H9 (cell line): ENCODE measurements at regions not wholly inside any gene's neighbourhood (a gene's known extent, or its start where the extent isn't known, plus 50 kb on each side); places are given as distances from the start of the nearest gene placed in this dataset.

Experiments
- DNase-seq: peaks from one replicate; pipeline ENCODE4 v3.0.0-alpha.2; 2017
- H2AFZ ChIP-seq: one replicate; pipeline ENCODE4 v1.6.1; 2013; ENCODE audit warnings: mild to moderate bottlenecking, low read length, control low read depth, moderate library complexity
- H2AK5ac ChIP-seq: 2 replicates; pipeline ENCODE4 v1.6.1; 2013; ENCODE audit warnings: low read length, control low read depth, mixed read lengths; ENCODE audit not compliant: insufficient read length
- H2BK120ac ChIP-seq: one replicate; pipeline ENCODE4 v1.6.1; 2013; ENCODE audit warnings: low read depth, mild to moderate bottlenecking, low read length, control low read depth, inconsistent platforms; ENCODE audit not compliant: poor library complexity, severe bottlenecking
- H2BK12ac ChIP-seq: 2 replicates; pipeline ENCODE4 v1.6.1; 2013; ENCODE audit warnings: low read length, control low read depth, mixed read lengths, low read depth; ENCODE audit not compliant: insufficient read length
- H2BK15ac ChIP-seq: 2 replicates; pipeline ENCODE4 v1.6.1; 2013; ENCODE audit warnings: low read depth, low read length, control low read depth
- H2BK20ac ChIP-seq: one replicate; pipeline ENCODE4 v1.6.1; 2013; ENCODE audit warnings: low read depth, mild to moderate bottlenecking, low read length, control low read depth, inconsistent platforms; ENCODE audit not compliant: poor library complexity, severe bottlenecking
- H2BK5ac ChIP-seq: 2 replicates; pipeline ENCODE4 v1.6.1; 2013; ENCODE audit warnings: low read length, control low read depth, mixed read lengths; ENCODE audit not compliant: insufficient read length
- H3K14ac ChIP-seq: 2 replicates; pipeline ENCODE4 v1.6.1; 2013; ENCODE audit warnings: low read length, control low read depth; ENCODE audit not compliant: insufficient read depth
- H3K18ac ChIP-seq: 2 replicates; pipeline ENCODE4 v1.6.1; 2013; ENCODE audit warnings: low read depth, mild to moderate bottlenecking, mixed read lengths, low read length, control low read depth; ENCODE audit not compliant: insufficient read length
- H3K23ac ChIP-seq: 2 replicates; pipeline ENCODE4 v1.6.1; 2013; ENCODE audit warnings: low read length, control low read depth, mixed read lengths, low read depth; ENCODE audit not compliant: insufficient read length
- H3K23me2 ChIP-seq: 2 replicates; pipeline ENCODE4 v1.6.1; 2013; ENCODE audit warnings: low read depth, mild to moderate bottlenecking, mixed read lengths, low read length, control low read depth; ENCODE audit not compliant: insufficient read length, poor library complexity, severe bottlenecking
- H3K27ac ChIP-seq: 2 replicates; pipeline ENCODE4 v1.5.1; 2013; ENCODE audit warnings: low read length, control low read depth, mixed read lengths, low read depth; ENCODE audit not compliant: insufficient read length
- H3K27me3 ChIP-seq: 2 replicates; pipeline ENCODE4 v1.6.1; 2013; ENCODE audit warnings: low read length, control low read depth, inconsistent platforms; ENCODE audit not compliant: insufficient read depth
- H3K4ac ChIP-seq: 2 replicates; pipeline ENCODE4 v1.6.1; 2013; ENCODE audit warnings: low read depth, mild to moderate bottlenecking, control low read depth, inconsistent platforms, low read length, moderate library complexity
- H3K4me1 ChIP-seq: 2 replicates; pipeline ENCODE4 v1.6.1; 2013; ENCODE audit warnings: low read length, control low read depth, inconsistent platforms; ENCODE audit not compliant: insufficient read depth
- H3K4me2 ChIP-seq: 2 replicates; pipeline ENCODE4 v1.6.1; 2013; ENCODE audit warnings: low read length, control low read depth, mixed read lengths; ENCODE audit not compliant: insufficient read length, insufficient read depth
- H3K56ac ChIP-seq: 2 replicates; pipeline ENCODE4 v1.6.1; 2013; ENCODE audit warnings: low read depth, mild to moderate bottlenecking, mixed read lengths, low read length, control low read depth; ENCODE audit not compliant: insufficient read length
- H3K79me1 ChIP-seq: 2 replicates; pipeline ENCODE4 v1.6.1; 2013; ENCODE audit warnings: low read depth, mild to moderate bottlenecking, moderate library complexity, low read length, control low read depth, inconsistent platforms; ENCODE audit not compliant: insufficient read depth, poor library complexity, severe bottlenecking
- H3K79me2 ChIP-seq: 2 replicates; pipeline ENCODE4 v1.6.1; 2013; ENCODE audit warnings: low read length, control low read depth, inconsistent platforms; ENCODE audit not compliant: insufficient read depth
- H3K9ac ChIP-seq: 2 replicates; pipeline ENCODE4 v1.6.1; 2013; ENCODE audit warnings: low read length, control low read depth, mixed read lengths; ENCODE audit not compliant: insufficient read length; ENCODE audit errors: extremely low read depth
- H3K9me3 ChIP-seq: one replicate; pipeline ENCODE4 v1.6.1; 2013; ENCODE audit warnings: low read depth, low read length, inconsistent platforms; ENCODE audit not compliant: control insufficient read depth
- H3T11ph ChIP-seq: one replicate; pipeline ENCODE4 v1.6.1; 2013; ENCODE audit warnings: mild to moderate bottlenecking, low read length, control low read depth, inconsistent platforms
- H4K20me1 ChIP-seq: one replicate; pipeline ENCODE4 v1.6.1; 2013; ENCODE audit not compliant: control insufficient read depth, insufficient read length, insufficient read depth
- H4K5ac ChIP-seq: 2 replicates; pipeline ENCODE4 v1.6.1; 2013; ENCODE audit warnings: low read depth, mild to moderate bottlenecking, mixed read lengths, low read length, control low read depth; ENCODE audit not compliant: insufficient read length
- H4K8ac ChIP-seq: replicated peaks from 2 replicates; pipeline ENCODE4 v1.6.1; 2013; ENCODE audit warnings: low read length, control low read depth, mixed read lengths, low read depth; ENCODE audit not compliant: insufficient read length
- H4K91ac ChIP-seq: 2 replicates; pipeline ENCODE4 v1.6.1; 2013; ENCODE audit warnings: low read depth, mild to moderate bottlenecking, moderate library complexity, mixed read lengths, low read length, control low read depth; ENCODE audit not compliant: insufficient read length
- H3K27ac Mint-ChIP-seq, 3 experiments: 2 replicates in 2 of 3; 3 replicates in 1 of 3; pipeline ENCODE4 v1.8.0; 2020 to 2021; ENCODE audit warnings: mixed read lengths in 3 of 3, mild to moderate bottlenecking in 1 of 3, moderate library complexity in 1 of 3
- H3K27me3 Mint-ChIP-seq: 2 replicates; pipeline ENCODE4 v1.8.0; 2021; ENCODE audit warnings: low read depth, mild to moderate bottlenecking, moderate library complexity, mixed read lengths
- H3K36me3 Mint-ChIP-seq, 3 experiments: 2 replicates in 2 of 3; 3 replicates in 1 of 3; pipeline ENCODE4 v1.8.0; 2020 to 2021; ENCODE audit warnings: low read depth in 3 of 3, mixed read lengths in 3 of 3; ENCODE audit not compliant: insufficient read depth in 1 of 3
- H3K4me1 Mint-ChIP-seq, 2 experiments: 2 replicates each; pipeline ENCODE4 v1.8.0; 2020; ENCODE audit warnings: mixed read lengths in 2 of 2
- H3K4me3 Mint-ChIP-seq, 2 experiments: 2 replicates in 1 of 2; 3 replicates in 1 of 2; pipeline ENCODE4 v1.8.0; 2020 to 2021; ENCODE audit warnings: mild to moderate bottlenecking in 2 of 2, mixed read lengths in 2 of 2, moderate library complexity in 1 of 2
- H3K9me3 Mint-ChIP-seq, 2 experiments: 2 replicates in 1 of 2; 3 replicates in 1 of 2; pipeline ENCODE4 v1.8.0; 2020; ENCODE audit warnings: mild to moderate bottlenecking in 2 of 2, mixed read lengths in 2 of 2, moderate library complexity in 1 of 2
- WGBS: extraction: QIAGEN DNeasy Blood & Tissue Kit; methylation state at CpG from one replicate; pipeline ENCODE4 v1.1.7; 2013; ENCODE audit warnings: missing lambda C conversion rate, low lambda C conversion rate, mixed read lengths; ENCODE audit not compliant: insufficient read length; ENCODE audit errors: extremely low coverage; 5-methylcytosine and 5-hydroxymethylcytosine counted together
- TF ChIP-seq, protein P1 (sequence below): fragments of 200-600 bp; sonication (generic); conservative IDR thresholded peaks from 3 replicates; pipeline ENCODE4 v1.8.0; 2021; ENCODE audit warnings: antibody characterized with exemption, mild to moderate bottlenecking

DNA sequence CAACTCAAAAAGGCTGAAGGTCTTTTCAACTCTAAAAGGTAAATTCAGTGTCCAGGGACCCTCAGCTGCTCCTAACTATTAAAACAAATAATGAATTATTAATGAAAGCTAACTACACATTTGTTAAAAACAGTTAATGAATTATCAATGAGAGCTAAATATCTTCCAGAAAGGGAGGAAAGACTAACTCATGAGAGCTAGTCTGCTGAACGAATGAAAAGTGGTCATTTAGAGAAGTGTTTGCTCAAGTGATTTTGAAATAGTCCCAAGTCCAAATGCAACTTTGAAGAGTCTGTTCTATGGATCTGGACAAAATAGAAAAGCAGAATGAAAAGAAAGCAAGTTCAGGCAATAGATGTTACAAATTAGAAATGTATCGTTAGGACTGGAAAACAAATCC, 133.9 kb upstream of the SPEF2 start:
- Mint-ChIP-seq H3K9me3 (no peaks in the 10 kb centered on the region), H3K4me1 (peaks cover 13% of the 10 kb centered on the region in 2 experiments), H3K4me3 (no peak overlapping the region), H3K27ac (no peak overlapping the region), H3K36me3 (no peaks in the 10 kb centered on the region; a peak in 1 of 7 replicates), H3K27me3 (no peaks in the 10 kb centered on the region)
- no peak overlapping the region for H3K27ac ChIP-seq
- H3K79me1 ChIP-seq: no peaks in the 10 kb centered on the region
- no peak overlapping the region for H4K91ac ChIP-seq
- TF ChIP-seq, protein P1, sequence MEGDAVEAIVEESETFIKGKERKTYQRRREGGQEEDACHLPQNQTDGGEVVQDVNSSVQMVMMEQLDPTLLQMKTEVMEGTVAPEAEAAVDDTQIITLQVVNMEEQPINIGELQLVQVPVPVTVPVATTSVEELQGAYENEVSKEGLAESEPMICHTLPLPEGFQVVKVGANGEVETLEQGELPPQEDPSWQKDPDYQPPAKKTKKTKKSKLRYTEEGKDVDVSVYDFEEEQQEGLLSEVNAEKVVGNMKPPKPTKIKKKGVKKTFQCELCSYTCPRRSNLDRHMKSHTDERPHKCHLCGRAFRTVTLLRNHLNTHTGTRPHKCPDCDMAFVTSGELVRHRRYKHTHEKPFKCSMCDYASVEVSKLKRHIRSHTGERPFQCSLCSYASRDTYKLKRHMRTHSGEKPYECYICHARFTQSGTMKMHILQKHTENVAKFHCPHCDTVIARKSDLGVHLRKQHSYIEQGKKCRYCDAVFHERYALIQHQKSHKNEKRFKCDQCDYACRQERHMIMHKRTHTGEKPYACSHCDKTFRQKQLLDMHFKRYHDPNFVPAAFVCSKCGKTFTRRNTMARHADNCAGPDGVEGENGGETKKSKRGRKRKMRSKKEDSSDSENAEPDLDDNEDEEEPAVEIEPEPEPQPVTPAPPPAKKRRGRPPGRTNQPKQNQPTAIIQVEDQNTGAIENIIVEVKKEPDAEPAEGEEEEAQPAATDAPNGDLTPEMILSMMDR: no peak
- no peak overlapping the region for H2AFZ ChIP-seq
- H3K9ac ChIP-seq: no peak overlapping the region
- H4K8ac ChIP-seq: no peak overlapping the region
- H3K4me1 ChIP-seq: peaks cover 2% of the 10 kb centered on the region; the same call in 1 of the 2 replicates
- no peaks in the 10 kb centered on the region for H4K20me1 ChIP-seq
- H3K4me2 ChIP-seq: no peak overlapping the region
- no peaks in the 10 kb centered on the region for H3K9me3 ChIP-seq
- no peak overlapping the region for H4K5ac ChIP-seq
- no peak overlapping the region for H3T11ph ChIP-seq
- H2BK20ac ChIP-seq: no peak overlapping the region
- H3K18ac ChIP-seq: no peak overlapping the region
- no peaks in the 10 kb centered on the region for H3K23me2 ChIP-seq
- no peak overlapping the region for H3K14ac ChIP-seq
- H2BK12ac ChIP-seq: no peak overlapping the region
- no peaks in the 10 kb centered on the region for H3K27me3 ChIP-seq
- DNase-seq: no peak
- H2BK15ac ChIP-seq: no peak overlapping the region
- no peaks in the 10 kb centered on the region for H3K79me2 ChIP-seq
- no CpG with 5 or more reads among the region's 2 CpGs for WGBS
- no peak overlapping the region for H3K23ac ChIP-seq
- no peak overlapping the region for H2BK120ac ChIP-seq
- H3K4ac ChIP-seq: no peak overlapping the region
- H2BK5ac ChIP-seq: no peak overlapping the region
- H2AK5ac ChIP-seq: no peak overlapping the region
- no peak overlapping the region for H3K56ac ChIP-seq
